PC-9 (cell line): ENCODE measurements at regions not wholly inside any gene's neighbourhood (a gene's known extent, or its start where the extent isn't known, plus 50 kb on each side); places are given as distances from the start of the nearest gene placed in this dataset.
"Not testable (repeated sequence)": the region's sequence is repeated elsewhere in the genome, so short reads cannot be mapped to it uniquely, and the experiment has no call there.

Source experiments
- BruUV-seq: library from RNA; stranded (reverse); fragments of 400-500 nt; replicated peaks from 2 replicates; lab custom pipeline; 2021; lab: Mats Ljungman, UMichigan
- CTCF ChIA-PET: fragments of 300-600 bp; sonication (Branson Sonifier 250); formaldehyde crosslinking; loops from one replicate; lab custom pipeline; 2022; ENCODE audit warnings: antibody characterized with exemption; lab: Charles Lee
- POLR2A ChIA-PET: fragments of 300-600 bp; sonication (Branson Sonifier 250); formaldehyde crosslinking; loops from one replicate; lab custom pipeline; 2022; ENCODE audit warnings: antibody characterized with exemption; ENCODE audit not compliant: unreplicated experiment; lab: Charles Lee
- DNase-seq, 2 experiments: peaks; one replicate each; pipeline versions ENCODE4 v3.0.0 to v3.0.0-alpha.2; 2015 to 2022; ENCODE audit warnings: mixed read lengths in 1 of 2
- H2AFZ ChIP-seq: fragments of 200-600 bp; sonication (generic); 2 replicates; pipeline ENCODE4 v1.8.1; 2017; ENCODE audit warnings: antibody characterized with exemption
- H3F3A ChIP-seq: fragments of 200-600 bp; sonication (generic); 2 replicates; pipeline ENCODE4 v1.8.1; 2017; ENCODE audit warnings: antibody characterized with exemption, mild to moderate bottlenecking, low read depth; ENCODE audit not compliant: insufficient read depth
- H3K27ac ChIP-seq: fragments of 200-600 bp; sonication (generic); 2 replicates; pipeline ENCODE4 v1.6.1; 2016; ENCODE audit warnings: mixed run types
- H3K27me3 ChIP-seq: fragments of 200-600 bp; sonication (generic); 2 replicates; pipeline ENCODE4 v1.6.1; 2016; ENCODE audit warnings: low read depth, mixed run types; ENCODE audit not compliant: insufficient read depth
- H3K36me3 ChIP-seq: fragments of 200-600 bp; sonication (generic); 2 replicates; pipeline ENCODE4 v1.6.1; 2016; ENCODE audit warnings: low read depth, mixed run types
- H3K4me1 ChIP-seq: fragments of 200-600 bp; sonication (generic); replicated peaks from 2 replicates; pipeline ENCODE4 v1.6.1; 2016; ENCODE audit warnings: mixed run types; ENCODE audit not compliant: insufficient read depth
- H3K4me2 ChIP-seq: fragments of 200-600 bp; sonication (generic); 2 replicates; pipeline ENCODE4 v1.6.1; 2017; ENCODE audit warnings: mixed run types
- H3K4me3 ChIP-seq: fragments of 200-600 bp; sonication (generic); 2 replicates; pipeline ENCODE4 v1.6.1; 2016; ENCODE audit warnings: mixed run types
- H3K79me2 ChIP-seq: fragments of 200-600 bp; sonication (generic); 2 replicates; pipeline ENCODE4 v1.6.1; 2017; ENCODE audit warnings: low read depth, mixed run types
- H3K9me2 ChIP-seq: fragments of 200-600 bp; sonication (generic); 2 replicates; pipeline ENCODE4 v1.8.1; 2017; ENCODE audit warnings: mild to moderate bottlenecking; ENCODE audit not compliant: insufficient read depth
- H3K9me3 ChIP-seq: fragments of 200-600 bp; sonication (generic); 2 replicates; pipeline ENCODE4 v1.8.1; 2016; ENCODE audit warnings: low read depth; ENCODE audit not compliant: insufficient read depth
- H4K20me1 ChIP-seq: fragments of 200-600 bp; sonication (generic); 2 replicates; pipeline ENCODE4 v1.8.1; 2017; ENCODE audit not compliant: insufficient read depth
- CTCF ChIP-seq: fragments of 200-600 bp; sonication (generic); conservative IDR thresholded peaks from 2 replicates; pipeline ENCODE4 v1.6.1; 2017; ENCODE audit warnings: mixed run types, antibody characterized with exemption, mild to moderate bottlenecking, moderate library complexity
- EZH2 ChIP-seq: fragments of 200-600 bp; sonication (generic); IDR thresholded peaks from 2 replicates; pipeline ENCODE4 v1.8.0; 2017; ENCODE audit warnings: antibody characterized with exemption, low read depth
- intact Hi-C: fragments of 100-400 bp; cut with micrococcal nuclease; formaldehyde crosslinking; loops from one replicate; pipeline ENCODE4 v1.10.0; 2022; ENCODE audit not compliant: unreplicated experiment

- H3K4me2 ChIP-seq, H3K27me3 ChIP-seq, H3K4me1 ChIP-seq, H4K20me1 ChIP-seq, H2AFZ ChIP-seq, POLR2A ChIA-PET, DNase-seq, H3K9me2 ChIP-seq, intact Hi-C loops, BruUV-seq, H3K4me3 ChIP-seq, CTCF ChIA-PET, H3K36me3 ChIP-seq, H3K9me3 ChIP-seq, H3F3A ChIP-seq, H3K79me2 ChIP-seq, H3K27ac ChIP-seq: not testable (repeated sequence)
These were observed 51.3 kb upstream of the RIOK2 start for GRCh38 chr5:97234380-97234779.

- POLR2A ChIA-PET, result no interaction called here
- H2AFZ ChIP-seq, result no peak overlapping the region
- no peaks in the 10 kb centered on the region for H4K20me1 ChIP-seq
- H3F3A ChIP-seq, result no peaks in the 10 kb centered on the region
- H3K27ac ChIP-seq, result no peak overlapping the region
- no peak for TF ChIP-seq CTCF
- no peak overlapping the region for H3K4me2 ChIP-seq
- no peaks in the 10 kb centered on the region for H3K36me3 ChIP-seq
- no peak for DNase-seq
- H3K9me3 ChIP-seq, result no peaks in the 10 kb centered on the region
- no peaks in the 10 kb centered on the region for H3K79me2 ChIP-seq
- BruUV-seq, result no TSS peak
- no peaks in the 10 kb centered on the region for H3K27me3 ChIP-seq
- CTCF ChIA-PET, result no interaction called here
- no peaks in the 10 kb centered on the region for H3K4me1 ChIP-seq
- no peak overlapping the region for H3K4me3 ChIP-seq
- intact Hi-C loops, result no loop called here
- no peaks in the 10 kb centered on the region for H3K9me2 ChIP-seq
These were observed 59.3 kb upstream of the RIOK2 start for GRCh38 chr5:97242341-97242740.

- TF ChIP-seq EZH2, result no peak
- Histone ChIP-seq H2AFZ (no peak overlapping the region), H3K79me2 (no peaks in the 10 kb centered on the region), H3K27me3 (no peaks in the 10 kb centered on the region), H3K4me2 (no peak overlapping the region), H3K4me1 (no peaks in the 10 kb centered on the region), H3K36me3 (no peaks in the 10 kb centered on the region), H3K27ac (no peak overlapping the region), H3K4me3 (no peak overlapping the region), H4K20me1 (no peaks in the 10 kb centered on the region), H3K9me3 (no peaks in the 10 kb centered on the region), H3F3A (no peaks in the 10 kb centered on the region), H3K9me2 (no peaks in the 10 kb centered on the region)
- ChIA-PET POLR2A (no interaction called here), CTCF (interaction anchor here (0.7 kb wide), 1 partner anchor 79 kb away, joined by 6 read pairs; no protein-coding TSS in a partner anchor)
- peak in 1 of 2 experiments; percentile 40 for DNase-seq
- intact Hi-C loops, result no loop called here
- BruUV-seq, result no TSS peak
These were observed 60.3 kb upstream of the RIOK2 start for GRCh38 chr5:97243353-97243752.

GRCh38 chr5:97245386-97245785 is 62.3 kb upstream of the RIOK2 start:
- no peak overlapping the region for H3K27ac ChIP-seq
- no peak for TF ChIP-seq EZH2
- TF ChIP-seq CTCF, result no peak
- H2AFZ ChIP-seq, result no peak overlapping the region
- intact Hi-C loops, result no loop called here
- H3K27me3 ChIP-seq, result no peaks in the 10 kb centered on the region
- no peak overlapping the region for H3K4me2 ChIP-seq
- POLR2A ChIA-PET, result no interaction called here
- no peak for DNase-seq
- H3K36me3 ChIP-seq, result no peaks in the 10 kb centered on the region
- CTCF ChIA-PET, result no interaction called here
- no peaks in the 10 kb centered on the region for H3K4me1 ChIP-seq
- H3K4me3 ChIP-seq, result no peak overlapping the region
- no peaks in the 10 kb centered on the region for H3K9me3 ChIP-seq
- H3K9me2 ChIP-seq, result no peaks in the 10 kb centered on the region
- H3F3A ChIP-seq, result no peaks in the 10 kb centered on the region
- H3K79me2 ChIP-seq, result no peaks in the 10 kb centered on the region
- no peaks in the 10 kb centered on the region for H4K20me1 ChIP-seq
- no TSS peak for BruUV-seq
